ENCODE measurements at regions not wholly inside any gene's neighbourhood (a gene's known extent, or its start where the extent isn't known, plus 50 kb on each side); places are given as distances from the start of the nearest gene placed in this dataset.

DNA sequence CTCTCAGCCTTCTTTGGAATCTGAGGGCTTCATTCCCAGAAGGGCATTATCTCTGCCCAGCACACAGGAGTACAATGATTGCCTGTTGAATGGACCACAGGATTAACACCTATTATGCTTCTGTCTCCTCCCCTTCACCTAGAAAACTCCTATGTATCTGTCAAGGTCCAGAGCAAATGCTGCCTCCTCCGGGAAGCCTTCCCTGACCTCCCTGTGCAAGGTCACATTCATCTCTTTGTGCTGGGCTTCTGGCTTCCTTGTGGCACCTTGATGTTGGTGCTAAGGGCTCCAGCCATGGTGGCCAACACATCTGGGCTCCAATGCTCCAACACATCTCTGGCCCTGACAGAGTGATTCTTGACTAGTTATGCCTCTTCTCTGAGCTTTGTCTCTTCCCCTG is 49.9 kb upstream of the ATP2B2 start:
- DNase-seq = no peak

DNA sequence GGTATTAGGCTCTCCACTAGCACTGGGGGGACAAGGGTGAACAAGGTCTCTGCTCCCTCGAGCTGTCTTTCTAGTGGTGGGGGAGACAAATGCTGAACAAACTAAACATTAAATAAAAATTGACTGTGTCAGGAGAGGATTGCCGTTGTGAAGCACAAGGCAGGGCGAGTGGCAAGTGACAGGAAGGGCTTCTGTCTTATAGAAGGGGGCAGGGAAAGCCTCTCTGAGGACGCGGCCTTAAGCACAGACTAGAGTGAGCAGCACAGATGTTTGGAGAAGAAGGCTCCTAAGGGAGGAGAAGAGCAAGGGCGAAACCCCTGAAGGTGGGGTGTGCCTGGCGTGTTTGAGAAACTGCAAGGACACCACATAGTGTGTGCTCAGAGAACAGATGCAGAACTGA is 50.9 kb upstream of the ATP2B2 start:
- no peak for DNase-seq

DNA sequence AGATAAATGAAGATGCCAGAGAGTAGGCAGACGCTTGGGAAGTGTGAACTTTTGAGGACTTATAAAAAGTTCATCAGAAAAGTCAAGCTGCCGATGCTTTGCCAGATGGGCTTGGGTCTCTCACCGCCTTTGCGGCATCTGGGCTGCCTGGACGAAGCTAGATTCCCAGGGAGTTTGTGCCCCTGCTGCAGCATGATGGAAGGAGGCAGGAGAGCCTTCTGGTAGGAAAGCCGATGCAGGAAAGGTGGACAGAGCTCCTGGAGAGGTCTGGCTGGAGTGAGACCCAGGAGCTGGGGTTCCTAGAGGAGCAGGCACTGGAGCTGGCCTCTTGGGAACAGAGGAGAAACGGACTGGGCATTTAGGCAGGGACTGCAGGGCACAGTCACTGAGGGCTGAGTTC is 51.9 kb upstream of the ATP2B2 start:
- DNase-seq = no peak

DNA sequence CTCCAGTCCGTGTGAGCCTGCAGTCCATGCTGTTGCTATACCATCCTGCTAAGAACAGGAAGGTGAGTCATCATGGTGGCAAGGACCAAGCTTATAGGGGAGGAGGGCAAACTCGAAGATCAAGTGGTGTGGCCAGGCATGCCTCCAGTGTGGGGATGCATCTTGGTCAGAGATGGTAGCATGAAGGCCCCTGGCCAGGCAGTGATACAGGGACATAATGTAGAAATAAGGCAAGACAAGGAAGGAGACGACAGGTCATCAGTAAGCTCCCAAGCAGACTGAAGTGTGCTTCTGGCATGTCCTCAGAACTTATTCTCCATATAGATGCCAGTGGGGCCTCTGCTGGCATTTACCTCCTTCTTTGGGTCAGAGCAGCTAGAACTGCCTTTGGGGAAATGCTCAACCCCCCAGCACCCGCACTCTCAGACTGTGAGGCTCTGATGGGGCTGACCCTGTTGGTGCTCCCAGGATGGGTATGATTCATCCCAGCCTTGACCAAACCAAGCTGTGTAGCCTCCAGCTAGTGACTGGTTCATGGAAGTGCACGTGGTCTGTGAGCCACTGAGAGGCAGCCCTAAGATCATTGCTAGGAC is 52.5 kb upstream of the ATP2B2 start:
- DNase-seq = no peak

DNA sequence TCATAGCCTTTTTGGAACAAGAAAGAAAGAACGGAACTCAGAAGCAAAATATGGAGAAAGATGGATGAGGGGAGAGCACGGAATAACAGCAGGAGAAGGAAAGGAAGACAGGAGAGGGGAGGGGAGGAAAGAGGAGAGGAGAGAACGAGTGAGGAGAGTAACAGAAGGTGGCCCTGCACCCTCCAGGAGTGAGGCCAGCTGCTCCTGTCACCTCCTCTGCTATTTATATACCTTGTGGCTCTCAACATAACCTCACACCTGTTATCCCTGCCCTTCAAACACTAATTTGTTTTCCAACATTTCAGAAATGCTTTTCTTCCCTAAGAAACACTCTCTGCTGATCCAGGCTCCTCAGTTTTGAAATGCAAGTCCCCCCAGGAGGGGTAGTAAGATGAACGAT is 53.4 kb upstream of the ATP2B2 start:
- no peak for DNase-seq

DNA sequence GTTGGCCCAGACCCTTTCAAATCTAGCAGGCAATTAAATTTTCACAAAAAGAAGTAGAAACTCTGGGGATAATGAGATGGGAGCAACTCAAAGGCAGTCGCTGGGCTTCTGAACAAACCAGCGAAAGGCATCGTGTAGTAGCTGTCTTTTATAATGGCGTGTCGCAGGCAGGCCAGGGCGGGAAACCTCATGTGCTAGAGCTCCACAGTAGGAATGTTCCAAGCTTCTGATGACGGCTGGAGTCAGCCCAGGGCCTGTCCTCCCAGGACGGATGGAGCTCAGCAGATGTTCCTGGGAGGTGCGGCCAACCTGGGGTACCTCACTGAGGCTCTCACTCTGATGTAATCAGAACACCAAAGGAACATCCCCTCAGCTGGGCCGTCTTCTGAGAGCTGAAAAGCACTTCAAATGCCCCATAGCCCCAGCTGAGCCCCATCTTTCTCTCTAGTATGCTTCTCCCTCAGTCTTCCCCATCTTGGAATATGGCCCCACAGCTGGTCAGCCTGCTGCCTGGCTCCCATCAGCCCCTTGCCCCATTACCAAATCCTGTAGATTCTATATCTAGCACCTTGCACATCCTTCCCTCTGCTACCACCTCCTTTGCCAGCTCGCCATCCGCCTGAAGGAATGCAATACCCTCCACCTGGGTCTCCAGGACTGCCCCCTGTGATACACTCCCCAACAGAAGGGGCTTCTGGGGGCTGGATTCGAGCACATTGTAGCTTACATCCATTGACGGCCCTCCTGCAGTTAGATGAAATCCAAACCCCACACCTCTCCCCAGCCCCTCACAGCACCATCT is 54.9 kb upstream of the ATP2B2 start:
- no peak for DNase-seq

DNA sequence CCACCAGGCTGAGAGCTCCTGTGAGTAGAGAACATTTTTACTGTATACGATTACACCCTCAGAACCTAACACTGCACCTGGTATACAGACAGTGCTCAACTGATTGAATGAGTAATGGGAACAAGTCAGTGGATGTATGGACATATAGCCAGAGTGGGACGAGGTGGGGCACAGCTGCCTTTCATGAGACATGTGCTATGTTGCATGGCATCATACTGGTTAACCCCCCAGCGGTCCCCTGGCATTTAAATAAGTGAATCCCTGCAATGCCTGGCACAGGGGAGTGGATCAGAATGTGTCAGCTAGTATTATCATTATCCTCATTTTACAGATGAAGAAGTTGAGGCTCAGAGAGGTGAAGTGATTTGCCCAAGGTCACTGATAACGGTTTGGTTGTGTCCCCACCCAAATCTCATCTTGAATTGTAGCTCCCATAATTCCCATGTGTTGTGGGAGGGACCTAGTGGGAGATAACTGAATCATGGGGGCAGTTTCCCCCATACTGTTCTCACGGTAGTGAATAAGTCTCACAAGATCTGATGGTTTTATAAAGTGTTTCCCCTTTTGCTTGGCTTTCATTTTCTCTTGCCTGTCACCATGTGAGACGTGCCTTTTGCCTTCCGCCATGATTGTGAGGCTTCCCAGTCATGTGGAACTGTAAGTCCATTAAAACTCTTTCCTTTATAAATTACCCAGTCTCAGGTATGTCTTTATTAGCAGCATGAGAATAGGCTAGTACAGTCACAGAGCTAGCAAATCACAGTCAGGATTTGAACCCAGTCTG is 56.0 kb upstream of the ATP2B2 start:
- no peak for DNase-seq

DNA sequence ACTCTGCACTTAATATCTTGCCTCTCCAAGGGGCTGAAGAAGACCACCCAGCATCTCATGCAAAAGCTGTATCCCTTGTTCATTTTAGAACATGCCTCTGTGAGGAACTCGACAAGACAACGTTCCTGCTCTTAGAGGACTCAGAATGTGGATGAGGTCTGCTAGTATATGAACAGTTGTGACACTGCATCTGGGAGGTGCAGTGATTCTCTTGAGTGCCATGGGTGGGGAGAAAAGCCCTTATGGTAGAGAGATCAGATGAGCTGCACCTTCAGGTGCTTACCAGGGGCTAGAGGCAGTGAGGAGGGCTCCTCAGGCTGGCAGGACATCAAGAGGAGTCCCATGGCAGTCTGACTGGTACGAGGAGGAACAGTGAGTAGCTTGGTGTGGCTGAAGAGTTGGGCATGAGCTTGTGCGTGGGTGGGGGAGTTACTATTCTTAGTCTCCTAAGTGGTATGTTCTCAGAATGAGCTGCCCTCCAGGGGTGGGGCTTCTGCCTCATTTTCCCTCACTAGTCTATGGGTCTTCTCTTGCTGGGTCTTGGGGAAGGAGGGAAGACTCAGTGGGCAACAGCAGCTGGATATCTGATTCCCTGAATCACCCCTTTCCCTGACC is 56.7 kb upstream of the ATP2B2 start:
- no peak for DNase-seq

DNA sequence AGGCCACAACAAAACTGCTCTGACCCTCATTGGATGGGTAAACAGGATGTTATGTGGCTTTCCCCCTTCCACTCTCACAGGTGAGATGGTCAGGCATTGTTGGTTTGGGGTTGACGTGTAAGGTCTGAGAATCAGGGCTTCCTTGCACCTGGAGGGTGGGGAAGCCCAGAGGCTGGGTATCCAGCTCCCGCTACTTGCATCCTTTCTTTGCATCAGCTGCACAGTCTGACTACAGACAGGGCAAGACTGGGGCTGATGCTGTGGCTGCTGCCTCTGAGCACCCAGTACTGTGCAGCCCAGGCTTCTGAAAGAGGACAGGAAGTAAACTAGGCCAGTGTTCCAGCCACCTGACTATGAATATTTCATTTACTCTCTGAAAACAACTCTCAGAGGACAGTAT is 58.0 kb upstream of the ATP2B2 start:
- no peak for DNase-seq

DNA sequence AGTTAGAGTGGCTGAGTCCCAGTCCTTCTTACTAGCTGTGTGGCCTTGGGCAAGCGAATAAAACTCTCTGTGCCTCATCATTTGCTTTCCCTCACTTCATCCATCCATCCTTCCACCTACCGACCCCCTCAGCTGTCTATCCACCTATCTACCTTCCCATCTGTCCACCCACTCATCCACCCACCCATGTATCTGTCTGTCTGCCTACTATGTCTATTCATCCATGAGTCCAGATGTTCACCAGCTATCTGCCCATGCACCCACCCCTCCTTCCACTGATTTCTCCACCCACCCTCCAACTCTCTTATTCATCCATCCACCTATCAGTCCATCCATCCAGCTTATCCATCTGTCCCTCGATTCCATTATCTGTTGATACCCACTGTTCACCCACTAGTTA is 60.4 kb upstream of the ATP2B2 start:
- DNase-seq = no peak

DNA sequence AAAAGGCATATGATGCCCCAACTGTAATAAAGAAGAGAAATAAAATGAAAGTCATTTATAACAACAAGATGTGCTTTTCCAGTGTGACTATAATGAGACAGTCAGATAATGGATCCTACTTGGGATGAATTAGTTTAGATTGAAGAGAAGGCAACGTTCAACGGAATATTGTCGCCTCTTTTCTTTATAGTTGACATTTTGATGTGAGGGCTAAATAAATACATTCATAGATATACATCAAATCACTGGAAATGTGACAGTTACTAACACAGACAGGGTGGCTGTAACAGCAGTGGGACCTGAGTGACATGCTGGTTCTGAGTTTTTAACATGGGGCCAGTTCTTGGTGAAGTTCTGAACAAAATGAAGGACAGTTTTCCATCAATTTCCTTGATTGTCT is 61.1 kb upstream of the ATP2B2 start:
- DNase-seq = no peak

DNA sequence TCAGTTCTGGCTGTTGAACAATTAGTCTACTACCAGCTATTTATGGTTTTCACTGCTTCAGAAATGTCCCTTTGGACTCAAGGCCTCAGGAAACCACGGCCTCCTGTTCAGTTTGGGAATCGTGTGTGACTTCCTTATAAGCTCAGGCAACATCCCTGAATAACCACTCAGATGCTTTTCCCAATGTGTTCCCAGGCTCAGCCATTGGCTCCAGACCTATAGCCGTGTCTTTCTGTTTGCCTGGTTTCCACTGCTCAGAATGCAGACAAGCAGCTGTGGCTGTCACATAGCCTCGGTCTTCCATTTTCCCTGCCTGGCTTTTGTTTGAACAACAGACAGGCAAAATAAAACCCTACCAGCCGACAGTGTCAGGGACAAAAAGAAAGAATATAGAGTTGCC is 63.2 kb upstream of the ATP2B2 start:
- DNase-seq = no peak

DNA sequence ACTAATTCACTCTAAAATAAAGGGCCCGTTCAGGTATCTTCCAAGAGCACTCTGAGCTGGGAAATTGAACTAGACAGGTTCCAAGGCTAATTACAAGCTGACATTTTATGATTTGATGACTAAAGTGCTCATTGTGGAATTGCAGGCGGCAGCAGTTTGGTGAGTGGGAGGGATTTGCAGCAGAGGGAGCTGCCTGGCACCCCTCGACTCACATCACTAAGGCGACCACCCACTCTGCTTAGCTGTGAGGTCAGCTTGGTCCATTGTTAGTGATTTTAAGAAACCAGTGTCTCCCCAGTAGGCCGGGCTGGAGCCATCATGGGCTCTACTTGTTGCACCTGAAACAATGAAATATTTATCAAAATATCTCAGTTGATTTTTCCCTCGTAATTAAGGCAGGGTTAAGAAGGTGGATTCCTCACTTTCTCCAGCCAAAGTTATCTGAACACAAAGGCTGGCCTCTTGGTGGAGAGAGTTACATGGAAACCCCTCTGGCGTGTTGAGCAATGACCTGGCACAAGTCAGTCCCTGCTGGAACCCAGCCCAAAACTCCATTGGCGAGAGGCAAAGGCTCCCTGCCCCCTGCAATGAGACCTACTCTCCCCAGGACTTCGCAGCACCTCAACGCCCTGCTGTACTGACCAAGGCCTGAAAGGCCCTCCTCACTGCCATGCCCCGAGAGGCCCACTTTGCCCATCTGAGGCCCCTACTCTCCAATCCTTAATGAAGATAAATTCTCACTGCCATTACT is 65.0 kb upstream of the ATP2B2 start:
- DNase-seq = no peak

DNA sequence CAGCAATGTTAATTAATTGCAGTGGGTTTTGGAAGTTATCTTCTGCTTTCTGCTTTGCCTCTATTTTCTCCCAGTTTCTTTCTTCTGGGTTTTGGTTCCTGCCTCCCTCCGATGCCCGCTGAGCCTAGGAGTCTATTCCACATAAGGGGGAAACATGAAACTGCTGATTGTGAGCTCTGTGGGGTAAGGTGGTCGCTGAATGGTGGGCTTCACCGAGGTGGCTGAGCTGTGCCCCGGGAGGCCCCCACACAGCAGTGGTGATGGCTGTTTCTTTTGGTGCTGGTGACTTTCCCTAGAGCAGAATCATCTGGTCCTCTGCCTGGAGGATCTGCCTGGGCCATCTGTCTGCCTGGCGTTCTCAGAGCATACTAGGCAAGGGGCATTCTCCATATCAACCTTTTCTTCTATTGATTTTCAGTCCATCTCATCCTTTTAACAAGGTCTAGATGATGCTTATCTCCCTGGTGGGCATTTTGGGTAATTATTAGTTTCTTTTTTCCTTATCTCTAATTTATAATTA is 68.8 kb upstream of the ATP2B2 start:
- no peak for DNase-seq

DNA sequence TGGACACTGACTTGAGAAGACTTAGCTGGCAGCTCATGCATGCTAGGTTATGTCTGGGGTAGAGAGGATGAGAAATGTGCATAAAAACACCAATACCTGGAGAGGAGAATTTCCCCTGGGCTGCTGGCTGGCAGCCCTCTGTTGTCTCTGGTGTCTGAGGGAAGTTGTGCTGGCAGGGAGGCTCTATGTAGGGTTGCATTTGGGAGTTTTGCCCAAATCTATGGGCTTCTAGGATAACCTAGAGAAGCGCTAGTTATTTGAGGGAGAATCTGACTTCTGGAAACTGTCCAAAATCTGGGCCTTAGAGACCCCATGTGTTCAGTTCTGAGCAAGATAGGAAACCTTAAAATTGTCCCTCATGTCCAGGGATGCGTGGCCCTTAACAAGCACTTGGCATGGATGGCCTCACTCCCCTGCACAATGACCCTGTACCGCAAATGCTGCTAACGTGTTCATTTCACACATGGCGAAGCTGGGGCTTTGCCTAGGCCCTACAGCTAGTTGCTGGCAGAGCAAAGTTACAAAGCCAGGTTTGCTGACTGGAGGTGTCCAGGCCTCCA is 70.3 kb upstream of the ATP2B2 start:
- no peak for DNase-seq

DNA sequence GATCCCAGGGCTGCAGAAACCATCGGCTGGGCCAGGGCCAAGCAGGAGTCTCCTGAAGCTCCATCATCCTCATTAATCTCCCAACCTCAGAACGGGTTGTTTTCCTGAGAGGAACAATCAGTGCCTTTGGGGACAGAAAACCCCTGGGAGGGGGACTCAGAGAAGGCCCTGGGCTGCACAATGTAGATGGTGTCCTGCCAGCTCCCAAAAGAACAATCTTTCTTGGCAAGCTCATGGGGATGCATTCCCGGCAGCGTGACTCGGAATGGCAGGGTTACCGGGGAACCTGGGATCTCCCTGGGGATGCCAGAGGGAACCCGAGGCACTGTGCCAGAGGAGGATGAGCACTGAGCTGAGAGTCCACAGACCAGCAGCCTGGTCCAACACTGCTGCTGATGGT is 72.1 kb upstream of the ATP2B2 start:
- DNase-seq = no peak

DNA sequence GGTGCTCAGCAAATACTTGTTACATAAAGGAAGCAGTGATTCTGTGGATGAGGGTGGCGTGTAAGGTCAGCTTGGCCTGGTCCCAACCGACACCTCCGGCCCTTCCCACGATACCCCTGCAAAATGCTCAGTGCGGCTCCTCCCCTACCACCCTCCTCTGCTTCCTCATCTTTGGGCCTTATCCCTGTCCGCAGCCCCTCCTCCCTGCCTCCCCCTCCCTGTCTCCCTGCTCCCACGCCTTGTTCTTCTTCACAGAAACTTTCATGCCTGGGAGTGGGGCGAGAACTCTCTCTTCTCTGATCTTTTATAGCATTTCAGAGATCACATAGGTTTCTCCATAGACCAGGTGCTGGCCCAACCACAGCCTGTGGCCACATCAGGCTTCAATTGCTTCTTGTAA is 75.0 kb upstream of the ATP2B2 start:
- no peak for DNase-seq

DNA sequence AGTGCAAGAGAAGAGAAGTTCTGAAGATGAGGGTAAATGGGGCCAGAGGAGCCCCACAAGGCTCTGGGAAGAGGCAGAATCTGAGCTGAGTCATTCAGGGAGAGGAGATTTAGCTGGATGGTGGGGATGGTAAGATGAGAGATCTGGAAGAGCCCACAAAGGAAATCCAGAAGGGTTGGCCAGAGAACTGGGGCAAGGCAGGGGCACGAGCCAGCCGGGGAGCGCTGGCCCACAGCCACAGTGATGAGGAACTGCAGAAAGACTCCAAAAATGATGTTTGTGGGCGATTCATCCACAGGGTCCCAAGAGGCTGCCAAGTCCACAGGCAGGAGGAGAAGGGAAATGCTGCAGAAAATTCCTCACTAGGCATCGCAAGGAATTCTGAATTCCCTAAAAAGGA is 75.9 kb upstream of the ATP2B2 start:
- DNase-seq = no peak

DNA sequence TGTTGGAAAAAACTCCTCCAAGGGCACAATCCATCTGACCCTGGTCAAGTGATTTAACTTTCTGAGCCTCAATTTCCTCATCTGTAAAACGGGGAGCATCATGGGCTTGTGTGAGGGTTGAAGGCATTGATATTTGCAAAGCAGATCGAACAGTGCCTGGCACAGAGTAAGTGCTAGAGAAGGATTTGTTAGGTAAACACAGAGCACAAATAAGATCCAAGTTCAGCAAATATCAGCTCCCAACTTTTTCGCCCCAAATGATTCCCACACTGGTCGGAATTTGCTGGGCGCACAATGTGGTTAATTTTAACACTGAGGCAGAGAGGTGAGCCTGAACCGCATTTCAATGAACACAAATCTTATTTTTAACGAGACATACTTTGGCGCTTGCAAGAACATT is 76.3 kb upstream of the ATP2B2 start:
- DNase-seq = no peak

DNA sequence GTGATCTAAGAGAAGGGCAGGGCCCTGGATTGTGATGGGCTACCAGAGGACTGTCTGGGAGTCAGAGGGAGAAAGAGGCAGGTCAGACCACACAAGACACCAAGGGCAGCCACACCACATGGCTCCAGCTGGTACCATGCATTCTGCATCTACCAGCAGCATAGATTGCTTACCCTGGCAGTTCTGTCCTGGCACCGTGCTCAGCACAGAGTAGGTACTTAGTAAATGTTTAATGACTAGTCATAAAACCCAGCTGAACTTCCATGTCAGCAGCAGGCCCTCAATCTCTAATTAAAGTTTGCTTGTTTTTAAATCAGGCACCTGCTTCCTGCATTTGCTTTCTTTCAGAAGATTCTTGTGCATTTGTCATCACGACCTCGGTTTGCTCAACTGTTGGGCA is 77.3 kb upstream of the ATP2B2 start:
- no peak for DNase-seq

DNA sequence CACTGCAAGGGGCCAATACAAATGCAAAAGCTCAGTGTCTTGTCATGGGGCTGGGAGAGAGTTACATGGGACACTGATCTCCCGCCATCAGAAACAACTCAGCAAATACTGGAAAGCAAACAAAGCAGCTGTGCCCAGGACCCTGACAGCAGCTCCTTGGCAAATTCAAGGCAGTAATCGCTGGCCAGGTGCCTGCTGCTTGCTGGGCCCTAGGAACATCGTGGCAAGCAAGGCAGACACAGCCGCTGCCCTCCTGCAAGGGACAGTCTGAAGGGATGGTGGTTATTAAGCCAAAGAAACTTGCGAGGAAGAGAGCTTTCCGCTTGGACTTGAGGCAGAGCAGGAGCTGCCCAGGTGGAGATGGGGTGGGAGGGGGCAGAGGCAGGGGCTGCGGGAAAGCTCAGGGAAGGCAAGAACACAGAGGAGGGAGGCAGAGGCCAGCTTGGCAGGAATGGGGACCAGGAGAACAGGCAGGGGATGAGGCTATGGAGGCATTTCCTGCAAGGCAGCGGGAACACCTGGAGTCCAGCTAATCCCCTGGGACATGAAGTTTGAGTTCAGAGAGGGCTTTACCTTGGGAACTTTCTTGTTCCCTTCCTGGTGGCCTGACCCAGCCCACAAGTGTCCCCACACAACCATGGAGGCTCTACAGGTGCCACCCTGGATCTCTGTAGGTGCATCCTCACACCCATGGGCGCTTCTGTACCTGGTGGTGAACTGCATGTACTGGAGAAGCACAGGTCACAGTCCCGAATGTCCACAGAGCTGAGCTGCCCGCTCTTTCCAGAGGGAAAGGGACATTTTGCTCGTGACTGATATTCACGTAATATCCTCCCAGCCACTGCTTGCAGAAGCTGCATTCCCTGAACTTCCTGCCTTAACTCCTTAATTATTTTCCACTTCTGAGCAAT is 78.7 kb upstream of the ATP2B2 start:
- DNase-seq = no peak
